ENCODE measurements at regions not wholly inside any gene's neighbourhood (a gene's known extent, or its start where the extent isn't known, plus 50 kb on each side); places are given as distances from the start of the nearest gene placed in this dataset.

GRCh38 chr18:49650426-49650891 lies 88.6 kb downstream of the LIPG start:
- no peak for TF ChIP-seq CTCF (IDR thresholded peaks at IDR 0.05; ENCODE audit: insufficient read depth, missing control alignments)
- no peak for FAIRE-seq
- DNase-seq (ENCODE audit: insufficient read length, low spot score), result no peak

- no peak for TF ChIP-seq CTCF (IDR thresholded peaks at IDR 0.05; ENCODE audit: insufficient read depth, missing control alignments)
- DNase-seq (ENCODE audit: insufficient read length, low spot score), result no peak
- no peak for FAIRE-seq
Observed at GRCh38 chr18:49648811-49649210, 87.0 kb downstream of the LIPG start.
